GM12878 (cell line): ENCODE measurements at regions not wholly inside any gene's neighbourhood (a gene's known extent, or its start where the extent isn't known, plus 50 kb on each side); places are given as distances from the start of the nearest gene placed in this dataset.

Experiments
- DPF2 ChIP-seq: fragments of 450-650 bp; IDR thresholded peaks from 2 replicates; pipeline ENCODE4 v1.6.1; 2017; ENCODE audit warnings: mild to moderate bottlenecking
- EP300 ChIP-seq, 2 experiments: fragments of 150-350 bp in 1 of 2; IDR thresholded peaks; 2 replicates each; pipeline ENCODE4 v1.6.1; 2011 to 2012; ENCODE audit warnings: low read depth in 2 of 2, low read length in 2 of 2, borderline replicate concordance in 1 of 2, improper control_type of control experiment in 1 of 2, inconsistent platforms in 1 of 2; ENCODE audit not compliant: control insufficient read depth in 1 of 2
- FOS ChIP-seq: IDR thresholded peaks from 3 replicates; pipeline ENCODE4 v1.6.1; 2011; ENCODE audit warnings: borderline replicate concordance; ENCODE audit not compliant: insufficient read length; ENCODE audit errors: extremely low read depth
- JUNB ChIP-seq: IDR thresholded peaks from 2 replicates; pipeline ENCODE4 v1.6.1; 2016; ENCODE audit warnings: antibody characterized with exemption, mild to moderate bottlenecking
- JUND ChIP-seq: IDR thresholded peaks from 2 replicates; pipeline ENCODE4 v1.6.1; 2012; ENCODE audit warnings: low read depth, mild to moderate bottlenecking, low read length, improper control_type of control experiment, moderate library complexity
- MXI1 ChIP-seq: fragments of 150-350 bp; IDR thresholded peaks from 2 replicates; pipeline ENCODE4 v1.6.1; 2011; ENCODE audit warnings: low read depth, mild to moderate bottlenecking, inconsistent platforms, low read length, improper control_type of control experiment
- POLR2A ChIP-seq: IDR thresholded peaks from 2 replicates; pipeline ENCODE4 v1.6.1; 2011; ENCODE audit warnings: low read depth, mild to moderate bottlenecking, low read length
- POLR2AphosphoS2 ChIP-seq: IDR thresholded peaks from 2 replicates; pipeline ENCODE4 v1.6.1; 2011; ENCODE audit warnings: low read depth, mild to moderate bottlenecking, low read length, improper control_type of control experiment, moderate library complexity
- RCOR1 ChIP-seq: conservative IDR thresholded peaks from 2 replicates; pipeline ENCODE4 v1.6.1; 2012; ENCODE audit warnings: low read depth, low read length, improper control_type of control experiment
- TCF7 ChIP-seq: IDR thresholded peaks from 2 replicates; pipeline ENCODE4 v1.6.1; 2014; ENCODE audit warnings: antibody characterized with exemption, borderline replicate concordance
- TF ChIP-seq, protein P1 (sequence below): fragments of 450-650 bp; IDR thresholded peaks from 2 replicates; pipeline ENCODE4 v1.6.1; 2016; ENCODE audit warnings: mild to moderate bottlenecking, moderate library complexity, borderline replicate concordance
- TF ChIP-seq, protein P2 (sequence below): IDR thresholded peaks from 2 replicates; pipeline ENCODE4 v1.6.1; 2011; ENCODE audit warnings: borderline replicate concordance, low read depth, mild to moderate bottlenecking, moderate library complexity, mixed read lengths, low read length; ENCODE audit not compliant: insufficient read depth; ENCODE audit errors: extremely low read length
- TF ChIP-seq, protein P3 (sequence below): IDR thresholded peaks from 2 replicates; pipeline ENCODE4 v1.6.1; 2011; ENCODE audit warnings: low read depth, mild to moderate bottlenecking, low read length, moderate library complexity, borderline replicate concordance; ENCODE audit errors: extremely low read depth
- TF ChIP-seq, protein P4 (sequence below), 3 experiments: IDR thresholded peaks in 2 of 3; conservative IDR thresholded peaks in 1 of 3; 2 replicates each; pipeline ENCODE4 v1.5.1; 2011; ENCODE audit warnings: low read depth in 3 of 3, low read length in 3 of 3, mild to moderate bottlenecking in 3 of 3, control low read depth in 2 of 3, moderate library complexity in 2 of 3, inconsistent platforms in 1 of 3, mixed read lengths in 1 of 3; ENCODE audit not compliant: control insufficient read depth in 2 of 3, insufficient read depth in 1 of 3; ENCODE audit errors: extremely low read depth in 1 of 3

DNA sequence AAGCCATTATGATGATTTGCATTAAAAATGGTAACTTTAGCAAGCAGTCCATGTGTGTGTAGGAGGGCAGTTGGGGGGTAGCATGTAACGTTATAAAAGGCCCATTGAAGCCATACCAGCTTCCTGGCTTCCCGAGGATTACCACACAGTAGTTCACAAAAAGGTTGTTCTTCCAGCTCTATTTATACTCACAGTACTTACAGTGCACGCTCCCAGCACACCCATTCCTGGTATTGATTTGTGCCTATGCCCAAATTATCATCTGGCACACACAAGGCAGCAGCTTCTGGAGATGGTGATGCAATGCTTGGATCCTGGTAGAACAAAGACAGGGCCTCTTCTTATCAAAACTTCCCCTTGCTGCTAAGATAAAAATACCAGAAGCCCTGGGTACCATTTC, 436.8 kb downstream of the HAO1 start:
- TF ChIP-seq JUND (no peak), POLR2AphosphoS2 (no peak), POLR2A (no peak), DPF2 (no peak), JUNB (no peak), MXI1 (no peak), TCF7 (no peak), RCOR1 (no peak), EP300 (IDR thresholded peaks at IDR 0.05; ENCODE audit: borderline replicate concordance in 1 of 2, control insufficient read depth in 1 of 2, low read depth in 2 of 2, low read length in 2 of 2) (no peak), FOS (no peak)
- TF ChIP-seq, protein P1, sequence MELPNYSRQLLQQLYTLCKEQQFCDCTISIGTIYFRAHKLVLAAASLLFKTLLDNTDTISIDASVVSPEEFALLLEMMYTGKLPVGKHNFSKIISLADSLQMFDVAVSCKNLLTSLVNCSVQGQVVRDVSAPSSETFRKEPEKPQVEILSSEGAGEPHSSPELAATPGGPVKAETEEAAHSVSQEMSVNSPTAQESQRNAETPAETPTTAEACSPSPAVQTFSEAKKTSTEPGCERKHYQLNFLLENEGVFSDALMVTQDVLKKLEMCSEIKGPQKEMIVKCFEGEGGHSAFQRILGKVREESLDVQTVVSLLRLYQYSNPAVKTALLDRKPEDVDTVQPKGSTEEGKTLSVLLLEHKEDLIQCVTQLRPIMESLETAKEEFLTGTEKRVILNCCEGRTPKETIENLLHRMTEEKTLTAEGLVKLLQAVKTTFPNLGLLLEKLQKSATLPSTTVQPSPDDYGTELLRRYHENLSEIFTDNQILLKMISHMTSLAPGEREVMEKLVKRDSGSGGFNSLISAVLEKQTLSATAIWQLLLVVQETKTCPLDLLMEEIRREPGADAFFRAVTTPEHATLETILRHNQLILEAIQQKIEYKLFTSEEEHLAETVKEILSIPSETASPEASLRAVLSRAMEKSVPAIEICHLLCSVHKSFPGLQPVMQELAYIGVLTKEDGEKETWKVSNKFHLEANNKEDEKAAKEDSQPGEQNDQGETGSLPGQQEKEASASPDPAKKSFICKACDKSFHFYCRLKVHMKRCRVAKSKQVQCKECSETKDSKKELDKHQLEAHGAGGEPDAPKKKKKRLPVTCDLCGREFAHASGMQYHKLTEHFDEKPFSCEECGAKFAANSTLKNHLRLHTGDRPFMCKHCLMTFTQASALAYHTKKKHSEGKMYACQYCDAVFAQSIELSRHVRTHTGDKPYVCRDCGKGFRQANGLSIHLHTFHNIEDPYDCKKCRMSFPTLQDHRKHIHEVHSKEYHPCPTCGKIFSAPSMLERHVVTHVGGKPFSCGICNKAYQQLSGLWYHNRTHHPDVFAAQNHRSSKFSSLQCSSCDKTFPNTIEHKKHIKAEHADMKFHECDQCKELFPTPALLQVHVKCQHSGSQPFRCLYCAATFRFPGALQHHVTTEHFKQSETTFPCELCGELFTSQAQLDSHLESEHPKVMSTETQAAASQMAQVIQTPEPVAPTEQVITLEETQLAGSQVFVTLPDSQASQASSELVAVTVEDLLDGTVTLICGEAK, result no peak
- TF ChIP-seq, protein P2, sequence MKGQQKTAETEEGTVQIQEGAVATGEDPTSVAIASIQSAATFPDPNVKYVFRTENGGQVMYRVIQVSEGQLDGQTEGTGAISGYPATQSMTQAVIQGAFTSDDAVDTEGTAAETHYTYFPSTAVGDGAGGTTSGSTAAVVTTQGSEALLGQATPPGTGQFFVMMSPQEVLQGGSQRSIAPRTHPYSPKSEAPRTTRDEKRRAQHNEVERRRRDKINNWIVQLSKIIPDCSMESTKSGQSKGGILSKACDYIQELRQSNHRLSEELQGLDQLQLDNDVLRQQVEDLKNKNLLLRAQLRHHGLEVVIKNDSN, result no peak
- TF ChIP-seq, protein P3, sequence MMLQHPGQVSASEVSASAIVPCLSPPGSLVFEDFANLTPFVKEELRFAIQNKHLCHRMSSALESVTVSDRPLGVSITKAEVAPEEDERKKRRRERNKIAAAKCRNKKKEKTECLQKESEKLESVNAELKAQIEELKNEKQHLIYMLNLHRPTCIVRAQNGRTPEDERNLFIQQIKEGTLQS, result no peak
- TF ChIP-seq, protein P4, sequence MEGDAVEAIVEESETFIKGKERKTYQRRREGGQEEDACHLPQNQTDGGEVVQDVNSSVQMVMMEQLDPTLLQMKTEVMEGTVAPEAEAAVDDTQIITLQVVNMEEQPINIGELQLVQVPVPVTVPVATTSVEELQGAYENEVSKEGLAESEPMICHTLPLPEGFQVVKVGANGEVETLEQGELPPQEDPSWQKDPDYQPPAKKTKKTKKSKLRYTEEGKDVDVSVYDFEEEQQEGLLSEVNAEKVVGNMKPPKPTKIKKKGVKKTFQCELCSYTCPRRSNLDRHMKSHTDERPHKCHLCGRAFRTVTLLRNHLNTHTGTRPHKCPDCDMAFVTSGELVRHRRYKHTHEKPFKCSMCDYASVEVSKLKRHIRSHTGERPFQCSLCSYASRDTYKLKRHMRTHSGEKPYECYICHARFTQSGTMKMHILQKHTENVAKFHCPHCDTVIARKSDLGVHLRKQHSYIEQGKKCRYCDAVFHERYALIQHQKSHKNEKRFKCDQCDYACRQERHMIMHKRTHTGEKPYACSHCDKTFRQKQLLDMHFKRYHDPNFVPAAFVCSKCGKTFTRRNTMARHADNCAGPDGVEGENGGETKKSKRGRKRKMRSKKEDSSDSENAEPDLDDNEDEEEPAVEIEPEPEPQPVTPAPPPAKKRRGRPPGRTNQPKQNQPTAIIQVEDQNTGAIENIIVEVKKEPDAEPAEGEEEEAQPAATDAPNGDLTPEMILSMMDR (IDR thresholded peaks at IDR 0.05 in 2 of 3, conservative IDR thresholded peaks at IDR 0.05 in 1 of 3; ENCODE audit: control insufficient read depth in 2 of 3, extremely low read depth in 1 of 3, insufficient read depth in 1 of 3, low read depth in 3 of 3, low read length in 3 of 3), result no peak
